ENCODE measurements at regions not wholly inside any gene's neighbourhood (a gene's known extent, or its start where the extent isn't known, plus 50 kb on each side); places are given as distances from the start of the nearest gene placed in this dataset.
A peak's percentile ranks its signal among the peaks of the same experiment; 100 is the strongest.

DNA sequence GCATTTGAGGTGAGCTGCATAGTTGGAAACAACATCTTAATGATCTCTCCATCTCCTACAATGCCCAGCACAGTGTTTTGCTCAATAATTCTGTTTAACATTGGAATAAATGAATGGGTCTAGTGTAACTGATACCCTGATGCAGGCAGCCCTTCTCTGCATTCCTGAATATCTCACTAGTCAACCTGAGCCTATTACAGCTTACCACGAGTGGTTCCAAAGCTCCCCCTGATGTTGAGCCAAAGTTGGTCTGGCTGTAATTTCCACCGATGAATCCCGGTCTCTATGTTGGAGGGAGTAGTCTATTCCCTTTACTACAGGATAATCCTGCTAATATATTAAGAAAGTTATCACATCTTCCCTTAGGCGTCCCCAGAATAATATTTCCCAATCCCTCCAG lies 63.8 kb downstream of the ZBTB18 start:
- H3K27ac ChIP-seq = no peak overlapping the region
- TF ChIP-seq, protein P1, sequence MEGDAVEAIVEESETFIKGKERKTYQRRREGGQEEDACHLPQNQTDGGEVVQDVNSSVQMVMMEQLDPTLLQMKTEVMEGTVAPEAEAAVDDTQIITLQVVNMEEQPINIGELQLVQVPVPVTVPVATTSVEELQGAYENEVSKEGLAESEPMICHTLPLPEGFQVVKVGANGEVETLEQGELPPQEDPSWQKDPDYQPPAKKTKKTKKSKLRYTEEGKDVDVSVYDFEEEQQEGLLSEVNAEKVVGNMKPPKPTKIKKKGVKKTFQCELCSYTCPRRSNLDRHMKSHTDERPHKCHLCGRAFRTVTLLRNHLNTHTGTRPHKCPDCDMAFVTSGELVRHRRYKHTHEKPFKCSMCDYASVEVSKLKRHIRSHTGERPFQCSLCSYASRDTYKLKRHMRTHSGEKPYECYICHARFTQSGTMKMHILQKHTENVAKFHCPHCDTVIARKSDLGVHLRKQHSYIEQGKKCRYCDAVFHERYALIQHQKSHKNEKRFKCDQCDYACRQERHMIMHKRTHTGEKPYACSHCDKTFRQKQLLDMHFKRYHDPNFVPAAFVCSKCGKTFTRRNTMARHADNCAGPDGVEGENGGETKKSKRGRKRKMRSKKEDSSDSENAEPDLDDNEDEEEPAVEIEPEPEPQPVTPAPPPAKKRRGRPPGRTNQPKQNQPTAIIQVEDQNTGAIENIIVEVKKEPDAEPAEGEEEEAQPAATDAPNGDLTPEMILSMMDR (IDR thresholded peaks at IDR 0.05) = no peak
- H3K4me1 ChIP-seq = no peaks in the 10 kb centered on the region
- ATAC-seq = no peak
- no peak for DNase-seq
- intact Hi-C loops (cut with DNase I) = no loop called here
- H3K27me3 ChIP-seq (ENCODE audit: low read depth) = no peaks in the 10 kb centered on the region
- H3K9me3 ChIP-seq = no peaks in the 10 kb centered on the region
- H3K36me3 ChIP-seq = no peaks in the 10 kb centered on the region
- H3K4me3 ChIP-seq = no peak overlapping the region

DNA sequence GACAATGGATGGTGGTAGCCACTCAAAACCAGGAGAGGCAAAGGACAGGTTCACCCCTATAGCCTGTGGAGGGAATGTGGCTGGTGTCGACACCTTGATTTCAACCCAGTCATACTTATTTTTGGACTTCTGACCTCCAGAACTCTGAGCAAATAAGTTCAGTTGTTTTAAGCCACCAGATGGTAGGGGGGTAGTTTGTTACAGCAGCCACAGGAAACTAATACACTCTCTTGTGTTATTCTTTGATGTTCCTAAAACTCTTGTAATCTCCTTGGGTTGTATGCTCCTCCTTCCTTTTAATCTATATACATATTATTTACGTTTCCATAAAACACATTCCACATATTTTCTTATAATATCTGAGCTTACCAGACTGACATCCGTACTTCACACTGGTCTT lies 65.9 kb downstream of the ZBTB18 start:
- TF ChIP-seq, protein P1 (IDR thresholded peaks at IDR 0.05) = no peak
- Histone ChIP-seq H3K4me3 (no peak overlapping the region), H3K4me1 (no peaks in the 10 kb centered on the region), H3K27ac (no peak overlapping the region), H3K27me3 (ENCODE audit: low read depth) (no peaks in the 10 kb centered on the region), H3K9me3 (no peaks in the 10 kb centered on the region), H3K36me3 (no peaks in the 10 kb centered on the region)
- intact Hi-C loops (cut with DNase I) = no loop called here
- DNase-seq = no peak
- no peak for ATAC-seq

DNA sequence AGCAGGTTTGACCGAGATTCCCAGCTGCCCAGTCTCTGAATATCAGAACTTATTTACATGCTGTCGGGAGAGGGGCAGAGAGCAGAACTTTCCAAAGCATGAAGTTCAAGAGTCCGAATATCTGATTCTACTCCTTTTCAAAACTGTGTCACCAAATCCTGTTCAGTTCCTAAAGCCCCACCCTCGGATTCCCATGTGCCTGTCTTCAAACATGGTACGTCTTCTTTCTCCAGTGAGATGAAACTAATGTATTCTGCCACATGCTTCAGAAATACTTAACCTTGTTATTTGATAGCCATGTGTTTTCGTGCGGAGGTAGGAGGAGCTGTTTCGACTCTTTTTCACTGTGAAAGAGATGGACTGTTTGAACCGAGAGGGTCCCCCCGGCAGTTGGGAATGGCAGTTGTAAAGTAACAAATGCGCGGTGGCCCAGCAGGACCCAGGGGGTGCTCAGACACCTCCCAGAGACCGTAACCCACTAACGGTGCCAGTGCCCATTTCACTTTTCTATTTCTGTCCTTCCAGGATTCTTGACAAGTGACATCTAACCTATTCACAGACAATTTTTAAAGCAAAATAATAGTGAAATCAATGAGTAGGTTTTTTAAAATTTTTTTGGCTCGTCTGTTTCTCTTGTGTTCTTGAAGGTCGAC lies 67.2 kb downstream of the ZBTB18 start:
- Histone ChIP-seq H3K4me1 (no peaks in the 10 kb centered on the region), H3K27me3 (ENCODE audit: low read depth) (no peaks in the 10 kb centered on the region), H3K4me3 (no peak overlapping the region), H3K36me3 (no peaks in the 10 kb centered on the region), H3K9me3 (no peaks in the 10 kb centered on the region), H3K27ac (no peak overlapping the region)
- TF ChIP-seq, protein P1 (IDR thresholded peaks at IDR 0.05) = no peak
- intact Hi-C loops (cut with DNase I) = no loop called here
- no peak for ATAC-seq
- no peak for DNase-seq

- H3K36me3 ChIP-seq = no peaks in the 10 kb centered on the region
- no peak for ATAC-seq
Observed at GRCh38 chr1:244128591-244129383, 77.7 kb downstream of the ZBTB18 start.

GRCh38 chr1:244137276-244137675 lies 86.2 kb downstream of the ZBTB18 start:
- ATAC-seq = no peak
- Histone ChIP-seq H3K9me3 (no peaks in the 10 kb centered on the region), H3K27ac (no peak overlapping the region)

More at GRCh38 chr1:244128591-244129383, 77.7 kb downstream of the ZBTB18 start:
- no peak for DNase-seq
- no peak overlapping the region for H3K27ac ChIP-seq
- no peaks in the 10 kb centered on the region for H3K9me3 ChIP-seq
- intact Hi-C loops (cut with DNase I) = no loop called here
- H3K4me1 ChIP-seq = no peaks in the 10 kb centered on the region
- no peaks in the 10 kb centered on the region for H3K27me3 ChIP-seq (ENCODE audit: low read depth)
- TF ChIP-seq, protein P1 (IDR thresholded peaks at IDR 0.05) = no peak
- H3K4me3 ChIP-seq = no peak overlapping the region

More at GRCh38 chr1:244137276-244137675, 86.2 kb downstream of the ZBTB18 start:
- Histone ChIP-seq H3K36me3 (no peaks in the 10 kb centered on the region), H3K4me3 (peak overlapping the region; percentile 7), H3K27me3 (ENCODE audit: low read depth) (no peaks in the 10 kb centered on the region), H3K4me1 (no peaks in the 10 kb centered on the region)
- intact Hi-C loops (cut with DNase I) = no loop called here
- TF ChIP-seq, protein P1 (IDR thresholded peaks at IDR 0.05) = no peak
- no peak for DNase-seq

Data from lower lobe of right lung (tissue), 2 donors.